GM10847 (cell line): ENCODE measurements at regions not wholly inside any gene's neighbourhood (a gene's known extent, or its start where the extent isn't known, plus 50 kb on each side); places are given as distances from the start of the nearest gene placed in this dataset.

Experiments used
- POLR2A ChIP-seq: IDR thresholded peaks from 2 replicates; pipeline ENCODE4 v1.6.1; 2011; ENCODE audit not compliant: insufficient read length; ENCODE audit errors: extremely low read depth

DNA sequence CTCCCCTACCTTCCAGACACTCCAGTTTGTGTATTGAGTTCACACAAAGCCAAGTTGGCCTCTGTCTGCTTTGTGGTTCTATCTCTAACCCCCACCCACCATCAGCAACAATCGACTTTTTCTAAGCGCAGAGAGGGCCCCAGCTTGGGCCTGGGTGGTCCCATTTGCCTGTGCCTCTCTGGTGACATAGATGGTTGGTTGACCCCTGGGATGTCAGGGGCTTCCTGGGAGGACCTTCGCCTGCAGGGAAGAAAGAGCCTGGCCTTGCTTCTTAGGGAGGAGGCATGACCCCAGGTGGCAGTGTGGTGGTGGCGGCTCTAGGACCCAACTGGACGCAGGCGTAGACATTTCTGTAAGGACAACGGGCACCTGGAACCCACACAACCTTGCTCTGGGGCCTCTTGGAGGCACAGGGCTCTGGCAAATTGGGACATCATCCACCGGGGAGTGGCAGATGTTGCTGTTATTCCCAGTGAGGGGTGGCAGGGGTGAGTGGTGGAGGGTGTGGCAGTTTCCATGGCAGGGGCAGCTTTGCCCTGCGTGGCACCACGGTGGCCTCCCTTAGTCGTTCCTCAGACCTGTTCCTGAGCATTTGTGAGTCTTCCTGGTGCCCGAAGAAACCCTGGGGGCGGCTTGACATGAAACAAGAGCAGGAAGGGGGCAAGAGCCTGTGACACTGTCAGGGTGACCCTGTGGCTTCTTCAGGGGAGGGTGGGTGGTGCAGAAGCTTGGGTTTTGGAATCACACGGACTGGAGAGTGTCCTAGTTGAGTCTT lies 171.0 kb upstream of the IER5L start:
- no peak for TF ChIP-seq POLR2A

DNA sequence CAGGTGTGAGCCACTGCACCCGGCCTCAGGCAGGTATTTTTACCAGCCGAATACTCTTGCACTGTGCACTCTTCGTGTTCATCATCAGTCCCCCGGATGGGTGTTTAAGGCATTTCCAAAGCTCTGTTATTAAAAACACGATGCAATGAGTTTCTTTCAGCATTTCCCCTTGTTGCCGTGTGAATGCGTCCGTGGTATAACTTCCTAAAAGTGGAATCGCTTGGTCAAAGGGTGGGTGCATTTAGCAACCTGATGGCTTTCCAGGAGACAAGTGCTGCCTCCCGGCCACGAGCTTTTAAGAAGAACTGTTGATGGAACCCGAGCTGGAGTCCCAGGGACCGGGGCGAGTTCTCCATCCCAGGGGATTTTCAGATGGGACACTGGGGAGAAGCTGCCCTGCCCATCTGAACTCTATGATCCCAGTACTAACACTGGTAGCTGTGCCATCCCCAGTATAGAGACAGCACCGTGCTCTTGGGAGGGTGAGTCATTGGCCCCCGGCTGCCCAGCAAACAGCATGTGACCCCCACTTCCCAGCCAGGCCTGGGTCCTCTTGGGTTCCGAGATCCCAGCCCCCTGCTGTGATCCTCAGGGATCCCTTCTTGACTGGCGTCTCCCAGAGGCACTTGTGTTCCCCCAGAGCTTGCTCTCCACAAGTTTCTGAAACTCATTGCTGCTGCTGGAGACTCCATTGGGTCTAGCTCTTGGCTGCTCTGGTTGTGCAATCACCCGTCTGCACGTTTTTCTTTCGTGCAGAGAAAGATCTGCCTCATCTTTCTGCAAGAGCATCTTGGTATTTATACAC lies 169.5 kb upstream of the IER5L start:
- TF ChIP-seq POLR2A = no peak

- no peak for TF ChIP-seq POLR2A
Observed at GRCh38 chr9:129346046-129346445, 168.0 kb upstream of the IER5L start.

- TF ChIP-seq POLR2A = no peak
Observed at GRCh38 chr9:129344641-129345495, 166.8 kb upstream of the IER5L start.

DNA sequence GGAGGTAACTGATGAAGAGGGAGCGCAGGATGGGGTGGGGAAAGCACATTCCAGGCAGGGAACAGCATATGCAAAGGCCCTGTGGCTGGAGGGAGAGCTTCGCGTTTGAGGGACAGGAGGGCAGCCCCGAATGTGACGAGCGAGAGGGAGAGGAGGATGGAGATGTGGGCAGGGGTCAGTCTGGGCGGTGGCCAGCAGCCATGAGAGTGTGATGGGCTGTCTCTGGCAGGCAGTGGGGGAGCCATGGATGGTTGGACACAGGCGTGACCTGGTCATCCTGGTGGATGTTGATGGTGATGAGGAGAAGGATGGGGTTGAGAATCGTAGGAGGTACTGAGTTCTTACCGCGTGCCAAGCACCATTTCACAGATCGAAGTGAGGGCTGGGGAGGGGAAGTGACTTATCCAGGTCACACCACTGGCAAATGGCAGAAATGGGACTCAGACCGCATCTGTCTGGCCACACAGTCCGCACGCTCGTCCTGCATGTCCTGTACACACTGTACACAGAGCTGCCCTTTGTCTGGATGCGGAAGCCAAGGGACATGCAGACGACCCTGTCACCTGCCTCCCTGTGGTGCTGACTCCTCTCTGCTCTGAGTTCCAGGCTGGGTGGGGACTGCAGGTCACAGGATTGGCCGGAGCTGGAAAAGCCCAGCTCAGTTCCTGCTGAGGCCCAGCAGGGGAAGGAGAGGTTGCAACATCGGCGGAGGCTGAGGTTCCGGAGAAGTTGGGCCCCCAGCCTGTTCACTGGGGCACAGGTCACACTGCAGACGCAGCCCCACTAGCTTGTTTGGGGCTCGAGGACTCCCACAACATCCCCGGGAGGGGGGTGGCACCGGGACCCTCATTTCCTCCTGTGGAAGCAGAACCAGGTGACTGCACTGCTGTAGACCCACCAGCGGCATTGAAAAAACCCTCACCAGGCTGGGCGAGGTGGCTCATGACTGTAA lies 165.6 kb upstream of the IER5L start:
- no peak for TF ChIP-seq POLR2A

DNA sequence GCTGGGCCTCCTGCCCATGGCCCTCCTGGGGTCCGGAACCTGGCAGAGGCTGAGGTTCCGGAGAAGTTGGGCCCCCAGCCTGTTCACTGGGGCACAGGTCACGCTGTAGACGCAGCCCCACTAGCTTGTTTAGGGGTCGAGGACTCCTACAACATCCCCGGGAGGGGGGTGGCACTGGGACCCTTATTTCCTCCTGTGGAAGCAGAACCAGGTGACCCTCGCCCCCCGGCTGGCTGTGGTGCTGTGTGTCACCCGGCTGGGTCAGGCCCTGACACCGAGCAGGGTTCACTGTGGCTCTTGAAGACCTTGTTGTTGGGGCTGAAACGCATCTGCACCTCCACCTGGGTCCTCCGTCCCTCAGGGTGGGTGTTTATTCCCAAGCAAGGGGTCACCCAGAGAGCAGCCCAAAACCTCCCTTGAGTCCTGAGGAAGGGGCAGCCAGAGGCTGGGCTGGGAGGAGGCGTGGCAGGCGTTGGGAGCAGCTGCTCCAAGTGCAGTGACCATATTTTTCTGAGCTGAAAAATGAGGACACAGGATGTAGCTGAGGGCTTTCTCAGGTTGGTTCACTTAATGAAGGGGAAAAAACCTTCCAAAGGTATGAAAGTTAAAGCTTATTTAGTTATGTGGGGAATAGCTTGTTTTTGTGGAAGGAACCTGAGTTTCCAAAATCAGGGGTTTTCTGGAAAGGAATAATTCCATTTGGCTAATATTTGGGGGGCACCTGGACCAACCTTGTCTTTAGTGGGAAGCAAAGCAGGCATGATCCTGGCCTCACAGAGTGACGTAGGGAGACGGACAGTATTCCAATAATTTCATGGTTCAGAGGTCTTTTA lies 164.7 kb upstream of the IER5L start:
- TF ChIP-seq POLR2A = no peak

- no peak for TF ChIP-seq POLR2A
Observed at GRCh38 chr9:129341987-129342348, 163.9 kb upstream of the IER5L start.

GRCh38 chr9:129341171-129341986 lies 163.3 kb upstream of the IER5L start:
- TF ChIP-seq POLR2A = no peak

GRCh38 chr9:129340427-129341170 lies 162.5 kb upstream of the IER5L start:
- TF ChIP-seq POLR2A = no peak

GRCh38 chr9:129339539-129340157 lies 161.6 kb upstream of the IER5L start:
- TF ChIP-seq POLR2A = no peak

- TF ChIP-seq POLR2A = no peak
Observed at GRCh38 chr9:129338724-129339430, 160.8 kb upstream of the IER5L start.
